Endothelial cell of umbilical vein (primary cell): ENCODE measurements at regions not wholly inside any gene's neighbourhood (a gene's known extent, or its start where the extent isn't known, plus 50 kb on each side); places are given as distances from the start of the nearest gene placed in this dataset.

Source experiments
- BruUV-seq: library from RNA; stranded (reverse); fragments of 400-500 nt; replicated peaks from 2 replicates; lab custom pipeline; 2021; lab: Mats Ljungman, UMichigan
- CTCF ChIA-PET: fragments of 300-600, 350-600 bp; sonication (Branson Sonifier 250); formaldehyde crosslinking; loops from one replicate; lab custom pipeline; 2021; ENCODE audit warnings: antibody characterized with exemption, inconsistent platforms; lab: Charles Lee
- POLR2A ChIA-PET: fragments of 300-600, 350-600 bp; sonication (Branson Sonifier 250); formaldehyde crosslinking; loops from one replicate; lab custom pipeline; 2021; ENCODE audit warnings: antibody characterized with exemption, inconsistent platforms; lab: Charles Lee
- DNase-seq: peaks from one replicate; pipeline ENCODE4 v3.0.0-alpha.2; 2011; ENCODE audit warnings: low read depth, low spot score
- FAIRE-seq: peaks from 2 replicates; lab custom pipeline; 2011; peaks lifted over from hg19 to GRCh38; lab: Jason Lieb, UNC
- H2AFZ ChIP-seq: 2 replicates; pipeline ENCODE4 v1.6.0; 2012; ENCODE audit warnings: low read depth, low read length, control low read depth, inconsistent platforms
- H3K27ac ChIP-seq: 2 replicates; pipeline ENCODE4 v1.5.1; 2011; ENCODE audit warnings: low read depth, mild to moderate bottlenecking, control low read depth, low read length, moderate library complexity; ENCODE audit not compliant: insufficient read depth
- H3K27me3 ChIP-seq, 2 experiments: 2 replicates each; pipeline versions ENCODE4 v1.6.0 to v1.6.1; 2011; ENCODE audit warnings: low read length in 2 of 2, mixed read lengths in 1 of 2; ENCODE audit not compliant: control insufficient read depth in 2 of 2, insufficient read depth in 2 of 2
- H3K36me3 ChIP-seq, 2 experiments: 2 replicates in 1 of 2; 3 replicates in 1 of 2; pipeline ENCODE4 v1.5.1; 2011; ENCODE audit warnings: low read length in 2 of 2, mild to moderate bottlenecking in 1 of 2, moderate library complexity in 1 of 2; ENCODE audit not compliant: control insufficient read depth in 2 of 2, insufficient read depth in 2 of 2; ENCODE audit errors: extremely low read depth in 1 of 2
- H3K4me1 ChIP-seq: 3 replicates; pipeline ENCODE4 v1.5.1; 2011; ENCODE audit warnings: mild to moderate bottlenecking, low read length; ENCODE audit not compliant: control insufficient read depth, insufficient read depth; ENCODE audit errors: extremely low read depth
- H3K4me2 ChIP-seq: 2 replicates; pipeline ENCODE4 v1.6.1; 2011; ENCODE audit warnings: low read length, control low read depth, mixed read lengths; ENCODE audit not compliant: insufficient read depth
- H3K4me3 ChIP-seq, 3 experiments: fragments of 200-600 bp in 1 of 3; sonication (generic), shearing (Covaris generic) in 1 of 3; replicated peaks in 1 of 3; 2 replicates each; pipeline ENCODE4 v1.5.1; 2011 to 2016; ENCODE audit warnings: control low read depth in 3 of 3, low read length in 3 of 3, mild to moderate bottlenecking in 2 of 3, inconsistent platforms in 1 of 3, low read depth in 1 of 3, moderate library complexity in 1 of 3; ENCODE audit not compliant: insufficient read depth in 1 of 3
- H3K79me2 ChIP-seq: 2 replicates; pipeline ENCODE4 v1.6.0; 2012; ENCODE audit warnings: low read length, inconsistent platforms; ENCODE audit not compliant: control insufficient read depth, insufficient read depth
- H3K9ac ChIP-seq: replicated peaks from 2 replicates; pipeline ENCODE3; 2011; ENCODE audit warnings: low read length, control low read depth; ENCODE audit not compliant: insufficient read depth; ENCODE audit errors: extremely low read depth
- H3K9me1 ChIP-seq: replicated peaks from 3 replicates; pipeline ENCODE4 v1.6.0; 2011; ENCODE audit warnings: mild to moderate bottlenecking, low read length; ENCODE audit not compliant: control insufficient read depth, insufficient read depth; ENCODE audit errors: extremely low read depth
- H3K9me3 ChIP-seq: replicated peaks from 2 replicates; pipeline ENCODE4 v1.5.1; 2012; ENCODE audit warnings: low read length, inconsistent platforms; ENCODE audit not compliant: control insufficient read depth, insufficient read depth
- H4K20me1 ChIP-seq: replicated peaks from 2 replicates; pipeline ENCODE3; 2011; ENCODE audit warnings: mild to moderate bottlenecking, low read length; ENCODE audit not compliant: control insufficient read depth, insufficient read depth; ENCODE audit errors: extremely low read depth
- EZH2 ChIP-seq: IDR thresholded peaks from 2 replicates; pipeline ENCODE4 v1.6.1; 2012; ENCODE audit warnings: borderline replicate concordance, low read depth, mild to moderate bottlenecking, moderate library complexity, low read length, inconsistent platforms; ENCODE audit not compliant: severe bottlenecking
- FOS ChIP-seq: IDR thresholded peaks from 2 replicates; pipeline ENCODE4 v1.6.1; 2011; ENCODE audit warnings: mild to moderate bottlenecking, low read length, moderate library complexity, borderline replicate concordance; ENCODE audit not compliant: insufficient read depth
- GATA2 ChIP-seq: IDR thresholded peaks from 2 replicates; pipeline ENCODE4 v1.7.0; 2011; ENCODE audit warnings: low read depth, mild to moderate bottlenecking, moderate library complexity, mixed read lengths, low read length; ENCODE audit not compliant: insufficient read length, insufficient read depth
- JUN ChIP-seq: IDR thresholded peaks from 2 replicates; pipeline ENCODE4 v1.6.1; 2011; ENCODE audit warnings: borderline replicate concordance, low read depth; ENCODE audit not compliant: insufficient read length, insufficient read depth
- MYC ChIP-seq: IDR thresholded peaks from one replicate; pipeline ENCODE4 v1.6.1; 2011; ENCODE audit warnings: mild to moderate bottlenecking, low read depth, low read length
- POLR2A ChIP-seq: IDR thresholded peaks from 2 replicates; pipeline ENCODE4 v1.6.1; 2012; ENCODE audit warnings: low read depth, mild to moderate bottlenecking, control low read depth, low read length
- dilution Hi-C: fragments of 300-500 bp; cut with MboI; formaldehyde crosslinking; loops from one replicate; pipeline ENCODE4 v1.15.0; 2019; ENCODE audit warnings: low sequenced_read_pairs; ENCODE audit not compliant: extremely low pct_ligation_motif_present
- intact Hi-C: fragments of 100-400 bp; cut with micrococcal nuclease; formaldehyde crosslinking; loops from one replicate; pipeline ENCODE4 v1.10.0; 2022
- TF ChIP-seq, protein P1 (sequence below), 2 donors: IDR thresholded peaks; 1 replicate in 1 of 2; 2 replicates in 1 of 2; pipeline ENCODE4 v1.5.1; 2011; ENCODE audit warnings: low read length in 2 of 2, mild to moderate bottlenecking in 2 of 2, moderate library complexity in 2 of 2, control low read depth in 1 of 2, inconsistent platforms in 1 of 2, low read depth in 1 of 2; ENCODE audit not compliant: insufficient read depth in 1 of 2; ENCODE audit errors: extremely low read depth in 1 of 2

- no peaks in the 10 kb centered on the region for H4K20me1 ChIP-seq
- H3K9ac ChIP-seq: no peak overlapping the region
- no peak for FAIRE-seq
- H3K4me2 ChIP-seq: no peak overlapping the region
- CTCF ChIA-PET: interaction anchor here (1.0 to 1.6 kb wide), 2 partner anchors 9 to 11 kb away, joined by 3 to 4 read pairs; no protein-coding TSS in a partner anchor
- no peaks in the 10 kb centered on the region for H3K79me2 ChIP-seq
- dilution Hi-C loops (no loop called here), intact Hi-C loops (no loop called here)
- TF ChIP-seq FOS: no peak
- TF ChIP-seq, protein P1, sequence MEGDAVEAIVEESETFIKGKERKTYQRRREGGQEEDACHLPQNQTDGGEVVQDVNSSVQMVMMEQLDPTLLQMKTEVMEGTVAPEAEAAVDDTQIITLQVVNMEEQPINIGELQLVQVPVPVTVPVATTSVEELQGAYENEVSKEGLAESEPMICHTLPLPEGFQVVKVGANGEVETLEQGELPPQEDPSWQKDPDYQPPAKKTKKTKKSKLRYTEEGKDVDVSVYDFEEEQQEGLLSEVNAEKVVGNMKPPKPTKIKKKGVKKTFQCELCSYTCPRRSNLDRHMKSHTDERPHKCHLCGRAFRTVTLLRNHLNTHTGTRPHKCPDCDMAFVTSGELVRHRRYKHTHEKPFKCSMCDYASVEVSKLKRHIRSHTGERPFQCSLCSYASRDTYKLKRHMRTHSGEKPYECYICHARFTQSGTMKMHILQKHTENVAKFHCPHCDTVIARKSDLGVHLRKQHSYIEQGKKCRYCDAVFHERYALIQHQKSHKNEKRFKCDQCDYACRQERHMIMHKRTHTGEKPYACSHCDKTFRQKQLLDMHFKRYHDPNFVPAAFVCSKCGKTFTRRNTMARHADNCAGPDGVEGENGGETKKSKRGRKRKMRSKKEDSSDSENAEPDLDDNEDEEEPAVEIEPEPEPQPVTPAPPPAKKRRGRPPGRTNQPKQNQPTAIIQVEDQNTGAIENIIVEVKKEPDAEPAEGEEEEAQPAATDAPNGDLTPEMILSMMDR (IDR thresholded peaks at IDR 0.05; ENCODE audit: extremely low read depth in 1 of 2, insufficient read depth in 1 of 2, low read depth in 1 of 2, low read length in 2 of 2): no peak
- TF ChIP-seq JUN: no peak
- TF ChIP-seq GATA2: no peak
- no peak for TF ChIP-seq MYC
- no peak for TF ChIP-seq EZH2
- no peak for TF ChIP-seq POLR2A
- no peaks in the 10 kb centered on the region for H3K4me1 ChIP-seq
- H3K4me3 ChIP-seq: no peak overlapping the region
- H3K9me3 ChIP-seq: no peaks in the 10 kb centered on the region
- POLR2A ChIA-PET: no interaction called here
- H3K36me3 ChIP-seq: no peaks in the 10 kb centered on the region
- BruUV-seq: no TSS peak
- no peak for DNase-seq
- H3K27ac ChIP-seq: no peak overlapping the region
- no peak overlapping the region for H2AFZ ChIP-seq
- H3K9me1 ChIP-seq: no peaks in the 10 kb centered on the region
- H3K27me3 ChIP-seq: no peaks in the 10 kb centered on the region
These were observed 381.6 kb upstream of the PRR16 start for GRCh38 chr5:120082316-120083068.
